SJSA1 (cell line): ENCODE measurements at regions not wholly inside any gene's neighbourhood (a gene's known extent, or its start where the extent isn't known, plus 50 kb on each side); places are given as distances from the start of the nearest gene placed in this dataset.

Source experiments
- DNase-seq, 2 experiments: peaks; one replicate each; pipeline ENCODE4 v3.0.0-alpha.2; 2015 to 2020; ENCODE audit warnings: low spot score in 2 of 2, low read depth in 1 of 2
- H3K27ac ChIP-seq: fragments of 250-450 bp; sonication (Bioruptor Pico); 2 replicates; pipeline ENCODE4 v1.5.1; 2020; ENCODE audit warnings: mild to moderate bottlenecking, moderate library complexity
- H3K27me3 ChIP-seq: fragments of 250-450 bp; sonication (Bioruptor Pico); replicated peaks from 2 replicates; pipeline ENCODE4 v1.5.1; 2020; ENCODE audit warnings: mild to moderate bottlenecking, moderate library complexity
- H3K36me3 ChIP-seq: fragments of 250-450 bp; sonication (Bioruptor Pico); 2 replicates; pipeline ENCODE4 v1.5.1; 2020; ENCODE audit warnings: mild to moderate bottlenecking
- H3K4me1 ChIP-seq: fragments of 250-450 bp; sonication (Bioruptor Pico); replicated peaks from 2 replicates; pipeline ENCODE4 v1.6.1; 2021; ENCODE audit warnings: mild to moderate bottlenecking
- H3K4me3 ChIP-seq: fragments of 250-450 bp; sonication (Bioruptor Pico); 2 replicates; pipeline ENCODE4 v1.5.1; 2020; ENCODE audit warnings: mild to moderate bottlenecking
- H3K9me3 ChIP-seq: fragments of 250-450 bp; sonication (Bioruptor Pico); replicated peaks from 2 replicates; pipeline ENCODE4 v1.5.1; 2020; ENCODE audit warnings: mild to moderate bottlenecking

DNA sequence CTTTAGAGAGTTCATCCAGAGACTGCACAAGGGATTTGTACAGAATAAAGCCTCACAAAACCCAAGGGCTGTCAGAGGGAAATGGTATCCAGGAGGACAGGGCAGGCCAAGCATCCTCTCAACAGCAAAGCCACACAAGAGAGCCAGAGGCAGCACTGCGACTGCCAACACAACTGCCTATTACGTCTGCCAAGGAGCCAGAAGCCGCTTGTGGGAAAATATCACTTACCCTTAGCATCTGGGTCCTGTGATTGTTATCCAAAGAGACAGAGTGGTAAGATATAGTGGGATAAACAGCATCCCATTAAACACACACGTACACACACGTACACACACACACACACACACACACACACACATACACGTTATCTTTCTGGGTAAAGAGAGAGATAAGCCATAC, 618.3 kb upstream of the AGTR1 start:
- H3K9me3 ChIP-seq, result no peaks in the 10 kb centered on the region
- DNase-seq, result no peak
- no peak overlapping the region for H3K27ac ChIP-seq
- no peaks in the 10 kb centered on the region for H3K4me1 ChIP-seq
- no peaks in the 10 kb centered on the region for H3K27me3 ChIP-seq
- H3K36me3 ChIP-seq, result no peaks in the 10 kb centered on the region
- no peak overlapping the region for H3K4me3 ChIP-seq

DNA sequence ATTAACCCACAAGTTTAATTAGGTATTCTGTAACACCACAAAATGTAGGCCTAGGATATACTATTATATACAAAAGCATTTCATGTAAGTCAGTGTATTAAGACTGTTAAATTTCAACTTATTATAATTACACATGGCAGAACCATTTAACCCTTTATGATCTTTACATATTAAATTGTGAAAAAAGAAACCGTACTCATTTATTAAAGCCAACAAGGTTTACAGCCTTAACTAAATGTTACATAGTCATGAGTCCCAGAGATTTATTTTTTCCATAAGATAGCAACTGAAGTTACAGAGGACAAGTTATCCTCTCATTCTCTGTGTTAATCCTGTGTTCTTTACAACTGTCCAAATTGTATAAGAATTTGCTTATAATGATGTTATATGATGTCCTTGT, 615.8 kb upstream of the AGTR1 start:
- no peak overlapping the region for H3K27ac ChIP-seq
- no peaks in the 10 kb centered on the region for H3K4me1 ChIP-seq
- DNase-seq, result no peak
- no peaks in the 10 kb centered on the region for H3K9me3 ChIP-seq
- no peaks in the 10 kb centered on the region for H3K36me3 ChIP-seq
- no peaks in the 10 kb centered on the region for H3K27me3 ChIP-seq
- H3K4me3 ChIP-seq, result no peak overlapping the region

DNA sequence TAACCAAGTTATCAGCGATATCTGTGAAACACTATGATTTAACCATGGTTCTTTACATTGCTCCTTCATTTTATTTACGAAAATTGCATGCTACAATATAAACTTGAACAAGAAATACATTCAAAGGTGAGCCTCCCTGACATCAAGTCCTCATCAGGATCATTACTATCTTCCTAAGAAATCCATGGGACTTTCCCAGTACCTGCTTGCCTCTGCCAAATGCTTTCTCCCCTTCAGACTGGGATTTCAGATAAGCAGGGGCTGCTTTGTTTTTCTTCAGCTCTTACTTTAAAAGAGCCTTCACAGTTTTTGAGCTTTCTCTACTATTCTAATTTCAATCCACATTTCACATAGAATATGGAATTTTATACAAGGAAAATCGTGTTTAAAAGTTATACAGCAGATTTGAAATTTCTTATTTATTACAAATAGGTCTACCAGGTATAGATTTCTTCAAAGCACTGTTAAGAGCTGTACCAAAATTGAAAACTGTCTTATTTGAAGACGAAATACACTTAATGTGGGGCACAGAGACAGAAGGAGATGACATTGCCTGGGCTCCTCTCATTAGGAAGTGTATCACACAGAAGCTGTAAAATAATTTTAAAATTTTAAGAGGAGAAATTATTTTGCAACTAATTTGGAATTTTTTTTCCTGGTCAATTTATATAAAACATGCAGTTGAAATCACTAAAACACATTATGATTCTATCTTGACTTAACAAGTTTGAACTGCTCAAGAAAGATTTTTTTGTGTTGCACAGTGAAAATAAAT, 615.0 kb upstream of the AGTR1 start:
- Histone ChIP-seq H3K9me3 (no peaks in the 10 kb centered on the region), H3K36me3 (no peaks in the 10 kb centered on the region), H3K27ac (no peak overlapping the region), H3K4me3 (no peak overlapping the region), H3K27me3 (no peaks in the 10 kb centered on the region), H3K4me1 (no peaks in the 10 kb centered on the region)
- no peak for DNase-seq

DNA sequence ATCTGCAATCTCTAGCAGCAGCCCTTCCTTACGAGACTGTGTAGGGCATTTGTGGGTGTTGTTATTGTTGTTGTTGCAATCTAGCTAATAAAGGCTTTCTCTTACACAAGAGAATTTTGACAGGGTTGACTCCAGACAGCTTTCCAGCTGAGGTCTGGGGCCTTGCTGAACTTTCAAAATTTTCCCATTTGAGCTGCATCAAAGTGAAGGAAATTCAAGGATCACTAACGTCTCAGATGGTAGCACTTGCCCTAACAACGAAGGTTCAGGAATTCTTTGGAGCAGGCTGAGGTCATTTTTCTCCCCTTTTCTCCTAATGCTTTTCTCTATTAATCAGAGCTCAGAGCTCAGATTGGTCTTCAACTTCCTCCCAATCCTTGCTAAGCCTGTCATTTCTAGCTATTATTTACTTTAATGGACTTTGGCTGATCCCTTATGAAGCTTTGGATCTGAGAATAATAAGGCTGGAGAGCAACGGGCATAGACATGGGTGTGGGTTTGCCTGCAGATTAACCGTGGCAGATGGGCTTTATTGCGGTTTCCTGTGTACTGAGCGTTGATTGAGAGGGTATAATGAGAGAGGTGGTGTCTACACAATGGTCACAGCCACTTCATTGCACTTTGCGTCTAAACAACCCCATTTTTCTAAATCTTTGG, 614.0 kb upstream of the AGTR1 start:
- no peaks in the 10 kb centered on the region for H3K27me3 ChIP-seq
- DNase-seq, result no peak
- H3K36me3 ChIP-seq, result no peaks in the 10 kb centered on the region
- no peaks in the 10 kb centered on the region for H3K4me1 ChIP-seq
- no peaks in the 10 kb centered on the region for H3K9me3 ChIP-seq
- H3K27ac ChIP-seq, result no peak overlapping the region
- H3K4me3 ChIP-seq, result no peak overlapping the region

DNA sequence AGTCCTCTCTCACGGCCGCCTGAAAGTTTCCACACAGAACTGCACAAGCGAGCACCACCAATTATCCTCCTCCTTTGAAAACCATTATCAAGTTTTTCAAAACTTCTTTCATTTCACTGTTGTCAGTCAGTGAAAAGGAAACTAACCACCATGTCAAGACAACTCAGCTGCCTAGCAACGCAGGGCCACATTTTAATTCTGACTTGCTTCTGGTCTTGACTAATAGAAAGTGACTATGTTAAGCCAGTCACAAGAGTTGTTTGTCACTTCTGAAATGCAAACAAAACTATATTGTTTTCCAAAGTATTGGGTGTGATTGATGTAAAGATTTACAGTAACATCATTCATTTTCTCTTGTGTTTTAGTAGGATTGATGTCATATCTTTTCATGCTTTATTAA, 612.8 kb upstream of the AGTR1 start:
- no peak overlapping the region for H3K4me3 ChIP-seq
- H3K27ac ChIP-seq, result no peak overlapping the region
- no peaks in the 10 kb centered on the region for H3K27me3 ChIP-seq
- DNase-seq, result no peak
- H3K9me3 ChIP-seq, result no peaks in the 10 kb centered on the region
- H3K4me1 ChIP-seq, result no peaks in the 10 kb centered on the region
- H3K36me3 ChIP-seq, result no peaks in the 10 kb centered on the region

DNA sequence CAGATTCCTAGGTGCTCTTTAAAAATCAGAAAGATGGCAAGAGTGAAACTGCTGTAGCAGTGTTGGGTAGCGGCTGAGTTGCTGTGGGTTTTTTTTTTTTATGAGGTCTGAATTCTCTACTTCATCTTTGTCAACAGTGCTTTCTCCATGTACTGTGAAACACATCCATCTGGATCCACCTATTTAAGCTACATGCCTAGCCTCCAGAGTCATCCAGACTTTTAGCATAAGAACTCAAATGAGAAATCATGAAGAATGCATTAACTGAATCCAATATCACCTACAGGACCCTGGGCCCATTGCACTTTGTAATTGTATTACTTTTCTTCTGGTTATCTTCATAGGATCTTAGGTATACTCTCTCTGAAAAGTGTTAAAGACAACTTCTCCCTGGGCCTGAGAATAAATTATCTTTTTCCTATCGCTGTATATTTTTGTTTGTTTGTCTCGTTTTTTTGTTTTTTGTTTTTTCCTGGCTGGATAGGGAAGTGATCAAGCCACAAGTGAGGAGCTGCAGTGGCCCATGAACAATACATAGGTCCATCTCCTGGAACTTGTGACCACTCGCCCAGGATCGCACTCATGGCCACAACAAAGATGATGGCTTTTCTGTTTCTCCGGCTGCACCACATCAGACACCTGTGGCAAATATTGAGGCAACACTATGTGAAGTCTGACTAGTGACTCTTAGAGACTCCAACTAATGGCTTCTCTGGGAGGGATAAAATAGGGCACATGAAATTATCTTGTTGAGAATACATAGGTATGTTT, 609.9 kb upstream of the AGTR1 start:
- no peak for DNase-seq
- H3K36me3 ChIP-seq, result no peaks in the 10 kb centered on the region
- no peaks in the 10 kb centered on the region for H3K27me3 ChIP-seq
- no peak overlapping the region for H3K27ac ChIP-seq
- H3K4me1 ChIP-seq, result no peaks in the 10 kb centered on the region
- no peaks in the 10 kb centered on the region for H3K9me3 ChIP-seq
- no peak overlapping the region for H3K4me3 ChIP-seq

DNA sequence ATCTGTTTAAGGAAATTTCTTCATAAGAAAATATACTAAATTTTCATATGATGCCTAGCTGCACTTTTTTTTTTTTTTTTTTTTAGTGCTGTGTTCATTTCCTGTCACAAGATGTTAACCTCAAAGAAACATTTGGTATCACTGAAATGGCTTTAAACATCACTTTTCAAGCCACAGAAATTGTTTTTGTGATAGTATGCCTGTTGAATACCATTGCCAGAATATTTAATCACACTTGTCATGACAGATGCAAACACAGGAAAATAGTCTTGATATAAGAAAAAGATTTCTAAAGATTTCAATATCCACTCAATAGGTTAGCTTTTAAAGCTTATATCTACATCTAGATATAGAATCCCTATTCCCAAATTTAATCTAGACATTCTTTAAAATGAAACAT, 608.5 kb upstream of the AGTR1 start:
- H3K4me1 ChIP-seq, result no peaks in the 10 kb centered on the region
- no peak overlapping the region for H3K27ac ChIP-seq
- no peak for DNase-seq
- no peaks in the 10 kb centered on the region for H3K27me3 ChIP-seq
- H3K4me3 ChIP-seq, result no peak overlapping the region
- no peaks in the 10 kb centered on the region for H3K36me3 ChIP-seq
- H3K9me3 ChIP-seq, result no peaks in the 10 kb centered on the region

DNA sequence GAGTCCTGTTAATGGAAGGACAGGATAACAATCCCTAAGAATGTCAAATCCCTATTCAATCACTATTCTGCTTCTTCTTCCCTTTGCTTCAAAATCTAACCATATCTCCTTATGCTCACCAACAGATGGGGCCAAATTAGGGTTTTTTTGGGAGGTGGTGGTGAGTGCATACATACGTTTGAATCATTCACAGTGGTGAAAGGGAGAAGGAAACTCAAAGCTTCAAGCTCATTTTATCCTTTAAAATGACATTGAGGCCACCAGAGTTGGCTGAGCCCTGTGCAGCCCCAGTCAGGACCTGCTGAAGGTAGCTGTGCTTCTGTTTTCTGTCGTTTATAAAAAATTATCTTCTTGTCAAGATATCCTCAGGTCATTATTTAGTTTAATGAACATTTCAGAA, 607.5 kb upstream of the AGTR1 start:
- Histone ChIP-seq H3K9me3 (no peaks in the 10 kb centered on the region), H3K36me3 (no peaks in the 10 kb centered on the region), H3K4me1 (no peaks in the 10 kb centered on the region), H3K27me3 (no peaks in the 10 kb centered on the region), H3K4me3 (no peak overlapping the region), H3K27ac (no peak overlapping the region)
- no peak for DNase-seq

DNA sequence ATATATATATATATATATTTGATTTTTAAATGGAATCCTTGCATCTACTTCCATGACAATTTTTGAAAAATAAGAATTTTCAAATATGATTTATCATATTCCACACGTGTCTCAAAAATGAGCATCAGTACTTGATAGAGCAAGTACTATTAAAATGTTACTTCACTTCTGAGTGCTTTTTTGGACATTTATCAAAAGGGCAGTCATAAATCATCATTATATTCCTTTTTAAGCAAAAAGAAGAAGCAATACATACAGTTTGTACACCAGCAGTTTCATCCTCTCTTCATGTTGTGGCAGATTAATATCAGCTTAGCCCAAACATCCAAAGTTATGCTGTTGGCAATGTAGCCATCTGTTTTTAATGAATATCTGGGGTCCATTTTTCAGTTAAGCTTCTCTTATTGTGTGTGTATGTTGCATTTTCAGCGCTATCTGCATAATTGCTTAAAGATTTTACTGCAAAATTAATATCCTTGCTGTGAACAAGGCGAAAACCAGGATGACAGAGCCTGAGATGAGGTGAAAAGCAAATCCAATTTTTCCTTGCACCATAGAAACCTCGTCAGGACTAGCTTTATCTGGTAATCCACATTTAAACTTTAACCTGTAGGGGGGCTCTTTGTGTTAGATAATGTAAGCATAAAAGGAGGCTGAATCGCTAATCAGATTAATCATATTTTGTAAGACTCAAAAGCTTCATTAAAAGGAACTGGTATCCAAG, 604.9 kb upstream of the AGTR1 start:
- Histone ChIP-seq H3K4me1 (no peaks in the 10 kb centered on the region), H3K27me3 (no peaks in the 10 kb centered on the region), H3K4me3 (no peak overlapping the region), H3K9me3 (no peaks in the 10 kb centered on the region), H3K27ac (no peak overlapping the region), H3K36me3 (no peaks in the 10 kb centered on the region)
- DNase-seq, result no peak

DNA sequence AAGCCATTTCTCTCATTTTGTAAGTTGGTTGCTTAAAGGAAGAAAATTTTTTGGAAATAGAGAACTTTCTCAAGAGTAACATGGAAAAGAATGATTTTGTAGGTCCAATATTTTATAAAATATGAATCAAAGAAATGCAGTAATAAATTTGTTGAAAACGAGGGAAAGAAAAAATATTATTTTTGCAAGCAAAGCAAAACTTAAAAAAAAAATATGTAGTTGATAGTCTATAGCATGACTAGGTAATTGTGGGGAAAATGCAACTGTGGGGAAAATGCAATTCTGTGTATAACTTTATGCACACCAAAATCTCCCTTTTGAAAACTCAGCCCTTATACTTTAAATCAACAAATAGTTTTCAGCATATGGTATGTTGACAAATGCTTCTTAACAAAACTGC, 604.0 kb upstream of the AGTR1 start:
- no peak for DNase-seq
- Histone ChIP-seq H3K27me3 (no peaks in the 10 kb centered on the region), H3K4me3 (no peak overlapping the region), H3K36me3 (no peaks in the 10 kb centered on the region), H3K4me1 (no peaks in the 10 kb centered on the region), H3K27ac (no peak overlapping the region), H3K9me3 (no peaks in the 10 kb centered on the region)

DNA sequence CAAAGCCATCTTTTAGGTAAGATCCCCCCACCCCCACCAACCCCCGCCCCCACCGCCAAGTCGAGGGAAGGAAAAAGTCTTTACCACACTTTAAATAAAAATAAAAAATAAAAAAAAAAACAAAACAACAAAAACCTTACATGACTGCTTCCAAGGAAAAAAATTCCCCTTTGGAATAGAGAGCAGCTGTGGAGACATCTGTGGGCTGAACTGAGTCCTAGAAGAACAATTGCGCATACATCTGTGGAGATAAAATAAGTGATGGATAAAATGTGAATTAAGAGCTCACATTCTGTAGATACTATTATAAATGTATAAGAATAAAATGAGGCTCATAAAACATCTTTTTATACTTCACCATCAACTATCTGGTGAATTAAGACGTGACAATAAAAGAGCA, 601.7 kb upstream of the AGTR1 start:
- Histone ChIP-seq H3K27me3 (no peaks in the 10 kb centered on the region), H3K4me1 (no peaks in the 10 kb centered on the region), H3K36me3 (no peaks in the 10 kb centered on the region), H3K4me3 (no peak overlapping the region), H3K9me3 (no peaks in the 10 kb centered on the region), H3K27ac (no peak overlapping the region)
- no peak for DNase-seq

DNA sequence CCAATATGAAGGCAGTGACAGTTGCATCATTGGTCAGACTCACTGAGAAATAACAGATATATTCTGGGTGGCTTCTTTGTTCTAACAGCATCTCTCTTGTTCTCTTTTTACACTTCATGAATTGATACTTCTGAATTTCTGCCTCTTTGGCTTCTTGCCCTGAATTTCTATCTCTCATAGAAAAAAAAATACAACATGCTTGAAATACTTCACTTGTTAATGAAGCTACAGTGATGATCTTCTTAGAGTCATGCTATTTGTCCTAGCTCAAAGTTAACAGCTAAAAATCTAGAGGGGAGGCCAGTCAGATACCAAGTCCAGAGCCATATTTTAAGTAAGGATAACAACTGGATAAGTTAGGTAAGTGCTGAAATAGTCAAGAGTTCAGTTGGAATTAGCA, 597.2 kb upstream of the AGTR1 start:
- H3K4me3 ChIP-seq, result no peak overlapping the region
- DNase-seq, result no peak
- H3K4me1 ChIP-seq, result no peaks in the 10 kb centered on the region
- H3K9me3 ChIP-seq, result no peaks in the 10 kb centered on the region
- no peaks in the 10 kb centered on the region for H3K27me3 ChIP-seq
- no peaks in the 10 kb centered on the region for H3K36me3 ChIP-seq
- no peak overlapping the region for H3K27ac ChIP-seq

DNA sequence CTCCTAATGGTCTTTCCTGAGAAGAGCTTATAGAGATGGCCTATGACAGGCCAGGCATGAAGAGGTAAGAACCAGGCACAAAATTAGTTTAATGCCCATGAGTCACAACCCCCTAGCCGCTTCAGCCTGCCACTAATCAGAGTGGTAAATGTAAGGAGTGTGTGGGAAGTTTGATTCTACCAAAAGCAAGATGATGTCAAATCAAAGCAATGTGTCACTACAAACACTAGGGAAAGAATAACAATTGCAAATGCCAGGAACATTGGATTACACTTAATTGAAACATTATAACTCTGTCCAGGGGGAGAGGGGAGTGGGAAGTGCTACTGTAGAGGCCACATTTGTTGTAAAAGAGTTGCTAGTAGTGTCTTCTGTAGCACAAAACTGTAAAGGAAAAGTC, 596.6 kb upstream of the AGTR1 start:
- Histone ChIP-seq H3K9me3 (no peaks in the 10 kb centered on the region), H3K4me3 (no peak overlapping the region), H3K36me3 (no peaks in the 10 kb centered on the region), H3K27ac (no peak overlapping the region), H3K27me3 (no peaks in the 10 kb centered on the region), H3K4me1 (no peaks in the 10 kb centered on the region)
- DNase-seq, result no peak

DNA sequence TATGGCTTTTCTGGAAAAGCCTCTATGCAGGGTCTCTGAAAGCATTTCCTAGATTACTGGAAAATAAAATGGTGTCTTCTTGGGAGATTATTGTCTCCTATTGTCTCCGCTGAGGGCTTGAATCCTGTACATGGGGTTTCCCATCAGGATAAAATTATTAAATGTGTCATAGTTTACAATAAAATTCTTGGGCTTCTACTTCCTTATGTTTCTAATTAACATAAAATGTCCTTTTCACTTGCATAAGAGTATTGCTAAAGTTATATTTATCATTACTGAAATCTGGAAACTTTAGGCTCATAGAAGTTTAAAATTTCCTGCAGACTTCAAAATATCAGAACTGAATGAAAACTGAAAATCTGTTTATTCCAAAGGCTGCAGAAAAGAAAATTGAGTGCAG, 595.5 kb upstream of the AGTR1 start:
- H3K27me3 ChIP-seq, result no peaks in the 10 kb centered on the region
- DNase-seq, result no peak
- no peak overlapping the region for H3K27ac ChIP-seq
- no peaks in the 10 kb centered on the region for H3K36me3 ChIP-seq
- H3K4me3 ChIP-seq, result no peak overlapping the region
- no peaks in the 10 kb centered on the region for H3K9me3 ChIP-seq
- no peaks in the 10 kb centered on the region for H3K4me1 ChIP-seq
